ENCODE measurements at regions not wholly inside any gene's neighbourhood (a gene's known extent, or its start where the extent isn't known, plus 50 kb on each side); places are given as distances from the start of the nearest gene placed in this dataset.

- no peak overlapping the region for H3K4me3 ChIP-seq (ENCODE audit: low read length)
- no peak for TF ChIP-seq CTCF (conservative IDR thresholded peaks at IDR 0.05; ENCODE audit: low read depth, low read length)
- no peak for DNase-seq (ENCODE audit: low read depth)
Observed at GRCh38 chr18:44041961-44042360, 638.7 kb upstream of the SETBP1 start.

GRCh38 chr18:44046376-44046975 lies 634.2 kb upstream of the SETBP1 start:
- no peak overlapping the region for H3K4me3 ChIP-seq (ENCODE audit: low read length)
- DNase-seq (ENCODE audit: low read depth), result no peak
- TF ChIP-seq CTCF (conservative IDR thresholded peaks at IDR 0.05; ENCODE audit: low read depth, low read length), result no peak

DNA sequence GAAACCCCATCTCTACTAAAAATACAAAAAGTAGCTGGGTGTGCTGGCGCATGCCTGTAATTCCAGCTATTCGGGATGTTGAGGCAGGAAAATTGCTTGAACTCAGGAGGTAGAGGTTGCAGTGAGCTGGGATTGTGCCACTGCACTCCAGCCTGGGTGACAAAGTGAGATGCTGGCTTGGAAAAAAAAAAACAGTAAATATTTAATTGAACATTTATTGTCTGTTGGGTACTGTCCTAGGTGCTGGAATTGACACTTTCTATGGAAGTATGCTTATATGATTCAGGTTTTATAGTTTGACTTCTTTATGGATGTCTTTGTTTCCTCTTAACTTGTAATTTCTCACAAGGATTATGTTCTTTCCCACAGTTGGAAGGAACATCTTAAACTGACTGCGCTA lies 633.1 kb upstream of the SETBP1 start:
- TF ChIP-seq CTCF (conservative IDR thresholded peaks at IDR 0.05; ENCODE audit: low read depth, low read length), result no peak
- no peak for DNase-seq (ENCODE audit: low read depth)
- H3K4me3 ChIP-seq (ENCODE audit: low read length), result no peak overlapping the region

- DNase-seq (ENCODE audit: low read depth), result no peak
- TF ChIP-seq CTCF (conservative IDR thresholded peaks at IDR 0.05; ENCODE audit: low read depth, low read length), result no peak
- H3K4me3 ChIP-seq (ENCODE audit: low read length), result no peak overlapping the region
Observed at GRCh38 chr18:44048435-44048834, 632.3 kb upstream of the SETBP1 start.

GRCh38 chr18:44048846-44049245 lies 631.8 kb upstream of the SETBP1 start:
- TF ChIP-seq CTCF (conservative IDR thresholded peaks at IDR 0.05; ENCODE audit: low read depth, low read length), result no peak
- no peak overlapping the region for H3K4me3 ChIP-seq (ENCODE audit: low read length)
- DNase-seq (ENCODE audit: low read depth), result no peak

DNA sequence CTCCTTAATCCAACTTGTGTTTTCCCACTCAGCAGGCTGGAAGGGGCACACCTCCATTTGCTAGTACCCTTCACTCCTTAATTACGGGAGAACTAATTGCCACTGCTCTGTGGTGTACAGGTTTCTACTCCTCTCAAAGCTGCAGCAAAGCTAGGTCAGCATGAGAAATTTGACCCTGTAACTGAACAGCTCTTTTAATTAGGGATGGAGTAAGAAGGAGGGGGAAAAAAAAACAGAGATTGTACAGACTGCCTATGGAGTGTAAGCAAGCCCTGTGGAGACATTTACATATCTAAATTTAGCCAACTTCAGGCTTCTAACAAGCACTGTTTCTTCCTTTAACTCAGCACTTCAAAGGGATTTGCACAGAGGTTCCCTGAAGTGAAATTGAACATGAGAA lies 629.7 kb upstream of the SETBP1 start:
- H3K4me3 ChIP-seq (ENCODE audit: low read length), result no peak overlapping the region
- DNase-seq (ENCODE audit: low read depth), result no peak
- TF ChIP-seq CTCF (conservative IDR thresholded peaks at IDR 0.05; ENCODE audit: low read depth, low read length), result no peak

DNA sequence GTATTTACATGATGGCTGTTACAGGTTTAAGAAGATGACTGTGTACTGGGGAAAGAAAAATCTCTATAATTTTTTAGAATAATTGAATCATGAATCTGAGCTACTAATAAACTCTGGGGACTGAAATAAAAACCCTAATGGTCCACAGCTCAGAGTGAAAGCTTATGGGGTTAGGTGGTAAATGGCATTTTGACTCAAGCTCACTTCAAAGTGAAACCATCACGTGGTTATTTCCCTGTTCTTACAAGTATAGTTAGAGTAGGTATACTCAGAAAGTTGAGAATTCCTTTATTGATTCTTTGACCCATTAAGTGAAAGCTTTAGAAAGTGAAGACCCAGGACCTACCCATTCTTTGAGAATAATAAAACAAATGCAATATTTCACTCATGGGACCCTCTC lies 626.2 kb upstream of the SETBP1 start:
- DNase-seq (ENCODE audit: low read depth), result no peak

More for the DNA sequence above, 626.2 kb upstream of the SETBP1 start:
- no peak overlapping the region for H3K4me3 ChIP-seq (ENCODE audit: low read length)
- no peak for TF ChIP-seq CTCF (conservative IDR thresholded peaks at IDR 0.05; ENCODE audit: low read depth, low read length)

Measured in retinal pigment epithelial cell (primary cell).